HFFc6 (cell line): ENCODE measurements at regions not wholly inside any gene's neighbourhood (a gene's known extent, or its start where the extent isn't known, plus 50 kb on each side); places are given as distances from the start of the nearest gene placed in this dataset.
"Not testable (repeated sequence)": the region's sequence is repeated elsewhere in the genome, so short reads cannot be mapped to it uniquely, and the experiment has no call there.

ENCODE experiments used
- DNase-seq: peaks from one replicate; pipeline ENCODE4 v3.0.0-alpha.2; 2018
- H3K27ac Mint-ChIP-seq: 2 replicates; pipeline ENCODE4 v1.8.0; 2020; ENCODE audit warnings: mild to moderate bottlenecking, mixed read lengths
- H3K27me3 Mint-ChIP-seq: 2 replicates; pipeline ENCODE4 v1.8.0; 2021; ENCODE audit warnings: mild to moderate bottlenecking, moderate library complexity, mixed read lengths; ENCODE audit not compliant: insufficient read depth
- H3K36me3 Mint-ChIP-seq: 2 replicates; pipeline ENCODE4 v1.8.0; 2021; ENCODE audit warnings: low read depth, mixed read lengths
- H3K4me1 Mint-ChIP-seq: 2 replicates; pipeline ENCODE4 v1.8.0; 2020; ENCODE audit warnings: low read depth, mixed read lengths
- H3K4me3 Mint-ChIP-seq: 2 replicates; pipeline ENCODE4 v1.8.0; 2020; ENCODE audit warnings: mild to moderate bottlenecking, moderate library complexity, mixed read lengths
- H3K9me3 Mint-ChIP-seq: 2 replicates; pipeline ENCODE4 v1.8.0; 2020; ENCODE audit warnings: mild to moderate bottlenecking, mixed read lengths
- TF ChIP-seq, protein P1 (sequence below): fragments of 200-600 bp; sonication (generic); IDR thresholded peaks from 2 replicates; pipeline ENCODE4 v1.5.0; 2021; ENCODE audit warnings: antibody characterized with exemption, mild to moderate bottlenecking

DNA sequence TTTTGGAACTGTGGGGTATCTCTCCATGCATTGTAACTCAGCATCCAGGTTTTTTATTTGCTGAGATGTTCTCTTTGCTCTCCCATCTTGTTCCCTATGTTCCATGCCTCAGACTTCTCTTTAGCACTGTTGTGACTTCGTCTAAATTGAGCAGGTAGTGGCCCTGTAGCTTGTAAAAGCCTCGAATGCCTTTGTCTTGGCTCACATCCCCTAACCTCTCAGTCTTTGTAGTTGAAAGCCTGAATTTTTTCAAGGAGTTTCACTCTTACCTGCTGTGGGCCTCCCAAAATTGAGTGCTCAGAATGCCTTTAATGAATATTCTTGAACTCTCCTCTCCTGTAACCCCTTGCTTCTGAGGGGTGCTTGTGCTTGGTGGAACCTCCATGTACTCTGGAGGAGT, 1137.3 kb downstream of the REEP3 start:
- Mint-ChIP-seq H3K36me3 (no peaks in the 10 kb centered on the region), H3K27me3 (no peaks in the 10 kb centered on the region; the same call in 1 of the 2 replicates), H3K4me3 (no peak overlapping the region), H3K4me1 (no peaks in the 10 kb centered on the region), H3K27ac (no peak overlapping the region), H3K9me3 (peaks cover 20% of the 10 kb centered on the region)
- DNase-seq: no peak
- TF ChIP-seq, protein P1, sequence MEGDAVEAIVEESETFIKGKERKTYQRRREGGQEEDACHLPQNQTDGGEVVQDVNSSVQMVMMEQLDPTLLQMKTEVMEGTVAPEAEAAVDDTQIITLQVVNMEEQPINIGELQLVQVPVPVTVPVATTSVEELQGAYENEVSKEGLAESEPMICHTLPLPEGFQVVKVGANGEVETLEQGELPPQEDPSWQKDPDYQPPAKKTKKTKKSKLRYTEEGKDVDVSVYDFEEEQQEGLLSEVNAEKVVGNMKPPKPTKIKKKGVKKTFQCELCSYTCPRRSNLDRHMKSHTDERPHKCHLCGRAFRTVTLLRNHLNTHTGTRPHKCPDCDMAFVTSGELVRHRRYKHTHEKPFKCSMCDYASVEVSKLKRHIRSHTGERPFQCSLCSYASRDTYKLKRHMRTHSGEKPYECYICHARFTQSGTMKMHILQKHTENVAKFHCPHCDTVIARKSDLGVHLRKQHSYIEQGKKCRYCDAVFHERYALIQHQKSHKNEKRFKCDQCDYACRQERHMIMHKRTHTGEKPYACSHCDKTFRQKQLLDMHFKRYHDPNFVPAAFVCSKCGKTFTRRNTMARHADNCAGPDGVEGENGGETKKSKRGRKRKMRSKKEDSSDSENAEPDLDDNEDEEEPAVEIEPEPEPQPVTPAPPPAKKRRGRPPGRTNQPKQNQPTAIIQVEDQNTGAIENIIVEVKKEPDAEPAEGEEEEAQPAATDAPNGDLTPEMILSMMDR: no peak

DNA sequence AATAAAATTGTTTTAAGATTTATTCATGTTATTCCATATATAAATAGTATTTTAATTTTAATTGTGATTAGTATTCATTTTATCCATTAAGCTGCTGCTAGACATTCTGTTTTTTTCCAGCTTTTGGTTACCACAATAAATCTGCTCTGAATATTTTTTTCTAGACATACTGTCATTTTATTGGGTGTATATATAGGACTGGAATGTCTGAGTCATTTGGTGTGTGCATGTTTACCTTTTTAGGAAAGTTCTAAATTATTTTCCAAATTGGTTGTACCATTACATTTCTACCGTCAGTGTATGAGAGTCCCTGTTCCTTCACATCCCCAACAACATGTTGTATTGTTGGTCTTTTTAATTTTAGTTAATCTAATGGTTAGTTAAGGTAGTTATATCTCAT, 1138.1 kb downstream of the REEP3 start:
- no peaks in the 10 kb centered on the region; the same call in 1 of the 2 replicates for H3K27me3 Mint-ChIP-seq
- H3K9me3 Mint-ChIP-seq: peaks cover 20% of the 10 kb centered on the region
- TF ChIP-seq, protein P1: no peak
- H3K4me3 Mint-ChIP-seq: no peak overlapping the region
- no peaks in the 10 kb centered on the region for H3K36me3 Mint-ChIP-seq
- DNase-seq: no peak
- no peaks in the 10 kb centered on the region for H3K4me1 Mint-ChIP-seq
- no peak overlapping the region for H3K27ac Mint-ChIP-seq

DNA sequence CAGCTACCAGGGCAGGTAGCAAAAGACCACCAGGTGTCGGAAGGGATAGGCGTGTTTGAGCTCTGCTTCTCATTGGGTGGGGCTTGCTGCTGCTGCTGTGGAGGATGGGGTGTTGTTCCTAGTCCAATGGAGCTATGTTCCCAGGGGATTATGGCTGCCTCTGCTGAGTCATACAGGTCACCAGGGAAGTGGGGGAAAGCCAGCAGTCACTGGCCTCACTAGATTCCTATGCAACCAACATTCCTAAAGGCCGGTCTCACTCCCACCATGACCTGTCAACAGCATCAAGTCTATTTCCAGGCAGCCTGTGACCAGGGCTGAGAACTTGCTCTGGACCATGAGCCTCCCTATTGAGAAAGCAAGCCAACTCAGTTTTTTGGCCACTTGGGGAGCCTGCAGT, 1160.8 kb downstream of the REEP3 start:
- no peaks in the 10 kb centered on the region for H3K36me3 Mint-ChIP-seq
- H3K4me3 Mint-ChIP-seq: no peak overlapping the region
- DNase-seq: no peak
- TF ChIP-seq, protein P1: no peak
- H3K27ac Mint-ChIP-seq: no peak overlapping the region
- H3K9me3 Mint-ChIP-seq: peaks cover 43% of the 10 kb centered on the region
- H3K4me1 Mint-ChIP-seq: no peaks in the 10 kb centered on the region
- H3K27me3 Mint-ChIP-seq: no peaks in the 10 kb centered on the region

DNA sequence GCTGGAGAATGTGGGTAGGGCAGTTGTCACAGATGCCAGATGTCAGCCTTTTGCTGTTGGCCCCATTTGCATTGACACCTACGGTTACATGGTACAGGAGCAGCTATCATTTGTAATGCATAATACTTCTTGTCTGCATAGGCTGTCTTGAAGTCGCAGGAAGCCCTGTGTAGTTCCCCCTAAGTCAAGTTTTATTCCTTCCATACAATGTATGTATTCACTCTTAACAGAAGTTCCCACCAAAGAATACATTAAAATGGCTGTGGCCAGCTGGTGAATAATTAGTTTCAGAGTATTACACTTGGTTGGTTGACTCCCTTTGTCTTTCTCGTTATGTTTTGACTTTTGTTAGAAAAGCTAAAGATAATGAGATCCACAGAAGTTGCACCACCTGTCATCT, 1169.0 kb downstream of the REEP3 start:
- Mint-ChIP-seq H3K27me3 (no peaks in the 10 kb centered on the region), H3K4me3 (no peak overlapping the region), H3K9me3 (peaks cover 33% of the 10 kb centered on the region), H3K4me1 (no peaks in the 10 kb centered on the region), H3K36me3 (no peaks in the 10 kb centered on the region), H3K27ac (no peak overlapping the region)
- TF ChIP-seq, protein P1: no peak
- no peak for DNase-seq

DNA sequence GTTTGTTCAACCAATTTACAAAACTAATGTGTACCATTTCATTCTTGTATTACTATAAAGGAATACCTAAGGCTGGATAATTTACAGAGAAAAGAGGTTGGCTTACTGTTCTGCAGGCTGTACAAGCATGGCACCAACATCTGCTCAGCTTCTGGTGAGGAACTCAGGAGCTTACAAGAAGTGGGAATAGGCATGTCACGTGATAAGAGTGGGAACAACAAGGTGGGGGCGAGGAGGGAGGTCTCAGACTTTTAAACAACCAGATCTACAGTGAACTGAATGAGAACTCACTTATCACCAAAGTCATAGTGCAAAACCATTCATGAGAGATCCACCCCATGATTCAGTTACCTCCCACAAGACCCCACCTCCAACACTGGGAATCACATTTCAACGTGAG, 1178.0 kb downstream of the REEP3 start:
- H3K4me3 Mint-ChIP-seq: no peak overlapping the region
- TF ChIP-seq, protein P1: no peak
- no peak overlapping the region for H3K27ac Mint-ChIP-seq
- H3K36me3 Mint-ChIP-seq: no peaks in the 10 kb centered on the region
- no peaks in the 10 kb centered on the region for H3K4me1 Mint-ChIP-seq
- no peaks in the 10 kb centered on the region for H3K27me3 Mint-ChIP-seq
- no peak for DNase-seq
- H3K9me3 Mint-ChIP-seq: peaks cover 17% of the 10 kb centered on the region

DNA sequence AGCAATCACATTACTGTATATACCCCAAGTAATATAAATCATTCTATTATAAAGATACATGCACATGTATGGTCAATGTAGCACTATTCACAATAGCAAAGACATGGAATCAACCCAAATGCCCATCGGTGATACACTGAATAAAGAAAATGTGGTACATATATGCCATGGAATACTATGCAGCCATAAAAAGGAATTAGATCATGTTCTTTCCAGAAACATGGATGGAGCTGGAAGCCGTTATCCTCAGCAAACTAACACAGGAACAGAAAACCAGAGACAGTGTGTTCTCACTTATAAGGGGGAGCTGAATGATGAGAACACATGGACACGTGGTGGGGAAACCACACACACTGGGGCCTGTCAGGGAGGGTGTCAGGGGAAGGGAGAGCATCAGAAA, 1180.9 kb downstream of the REEP3 start:
- not testable (repeated sequence) for H3K4me3 Mint-ChIP-seq, DNase-seq, H3K4me1 Mint-ChIP-seq, H3K27me3 Mint-ChIP-seq, H3K27ac Mint-ChIP-seq, H3K36me3 Mint-ChIP-seq
- peaks cover 17% of the 10 kb centered on the region for H3K9me3 Mint-ChIP-seq
